ENCODE measurements at regions not wholly inside any gene's neighbourhood (a gene's known extent, or its start where the extent isn't known, plus 50 kb on each side); places are given as distances from the start of the nearest gene placed in this dataset.

DNA sequence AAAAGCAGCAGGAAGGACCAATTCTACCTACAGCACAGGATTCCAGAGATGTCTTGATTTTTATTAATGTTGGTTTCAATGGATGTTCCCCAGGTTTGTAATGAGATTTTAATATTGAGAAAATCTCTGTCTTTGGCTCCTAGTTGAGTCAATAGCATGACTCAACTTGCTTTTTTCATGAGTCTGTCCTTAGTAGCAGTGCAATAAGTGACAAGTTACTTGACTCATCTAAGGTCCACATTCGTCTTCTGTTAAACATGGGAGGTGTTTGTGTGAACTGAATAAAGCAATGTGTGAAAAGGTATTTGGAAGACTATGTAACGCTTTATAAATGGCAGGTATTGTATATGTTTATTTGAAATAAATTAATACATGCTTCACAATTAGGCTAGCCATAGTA lies 645.0 kb upstream of the PTBP2 start:
- CTCF ChIA-PET: no interaction called here

DNA sequence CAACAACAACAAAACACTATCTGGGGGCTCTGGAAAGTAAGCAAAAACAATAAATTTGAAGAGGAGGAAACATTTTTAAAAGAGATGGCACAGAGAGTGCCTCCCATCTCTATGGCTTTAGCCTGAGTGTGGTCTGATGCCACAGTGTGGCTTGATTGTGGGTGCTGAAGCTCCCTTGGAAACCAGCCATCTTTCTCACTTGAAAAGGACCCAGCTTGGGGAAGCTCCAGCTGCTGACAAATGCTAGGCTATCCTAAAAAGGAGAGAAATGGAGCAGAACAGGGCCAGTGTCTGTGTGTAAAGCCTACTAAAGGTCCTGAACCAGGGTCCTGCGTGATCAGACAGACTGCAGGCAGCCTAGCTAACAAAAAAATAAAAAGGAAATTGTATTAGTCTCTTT lies 642.0 kb upstream of the PTBP2 start:
- H3K4me1 ChIP-seq (ENCODE audit: insufficient read depth, low read length): no peaks in the 10 kb centered on the region
- ChIA-PET CTCF (no interaction called here), POLR2A (no interaction called here)
- H3K27me3 ChIP-seq (ENCODE audit: insufficient read depth, low read length, poor library complexity, severe bottlenecking): no peaks in the 10 kb centered on the region
- H3K36me3 Mint-ChIP-seq: no peaks in the 10 kb centered on the region
- H3K27ac Mint-ChIP-seq: no peak overlapping the region
- H3K27me3 Mint-ChIP-seq: no peaks in the 10 kb centered on the region
- no peaks in the 10 kb centered on the region for H3K9me3 ChIP-seq (ENCODE audit: low read length)
- H3K36me3 ChIP-seq (ENCODE audit: insufficient read depth, low read length): no peaks in the 10 kb centered on the region
- H3K4me3 ChIP-seq (ENCODE audit: low read length): no peak overlapping the region
- DNase-seq: no peak
- H3K4me1 Mint-ChIP-seq: no peaks in the 10 kb centered on the region
- H3K9me3 Mint-ChIP-seq: peaks cover 2 to 11% (median 6%) of the 10 kb centered on the region in 5 donors
- H3K27ac ChIP-seq (ENCODE audit: low read depth, low read length): no peak overlapping the region
- no peak overlapping the region for H3K4me3 Mint-ChIP-seq

More for the DNA sequence above, 645.0 kb upstream of the PTBP2 start:
- no peaks in the 10 kb centered on the region for H3K36me3 Mint-ChIP-seq
- POLR2A ChIA-PET: no interaction called here
- Histone ChIP-seq H3K4me1 (ENCODE audit: insufficient read depth, low read length) (no peaks in the 10 kb centered on the region), H3K27ac (ENCODE audit: low read depth, low read length) (no peak overlapping the region), H3K9me3 (ENCODE audit: low read length) (no peaks in the 10 kb centered on the region), H3K36me3 (ENCODE audit: insufficient read depth, low read length) (no peaks in the 10 kb centered on the region), H3K4me3 (ENCODE audit: low read length) (no peak overlapping the region), H3K27me3 (ENCODE audit: insufficient read depth, low read length, poor library complexity, severe bottlenecking) (no peaks in the 10 kb centered on the region)
- DNase-seq: no peak
- H3K9me3 Mint-ChIP-seq: peaks cover 0 to 14% (median 6%) of the 10 kb centered on the region in 5 donors
- no peaks in the 10 kb centered on the region for H3K27me3 Mint-ChIP-seq
- no peak overlapping the region for H3K27ac Mint-ChIP-seq
- no peaks in the 10 kb centered on the region for H3K4me1 Mint-ChIP-seq
- no peak overlapping the region for H3K4me3 Mint-ChIP-seq

- ChIA-PET POLR2A (no interaction called here), CTCF (no interaction called here)
- H3K4me1 ChIP-seq (ENCODE audit: insufficient read depth, low read length): no peaks in the 10 kb centered on the region
- H3K27me3 ChIP-seq (ENCODE audit: insufficient read depth, low read length, poor library complexity, severe bottlenecking): no peaks in the 10 kb centered on the region
- no peaks in the 10 kb centered on the region for H3K36me3 Mint-ChIP-seq
- no peak for DNase-seq
- no peaks in the 10 kb centered on the region for H3K27me3 Mint-ChIP-seq
- peak overlapping the region in 1 of 8 donors; percentile 0 for H3K27ac Mint-ChIP-seq
- H3K4me1 Mint-ChIP-seq: no peaks in the 10 kb centered on the region
- no peak overlapping the region for H3K4me3 ChIP-seq (ENCODE audit: low read length)
- peaks cover 2 to 9% (median 6%) of the 10 kb centered on the region in 5 donors for H3K9me3 Mint-ChIP-seq
- H3K27ac ChIP-seq (ENCODE audit: low read depth, low read length): no peak overlapping the region
- H3K36me3 ChIP-seq (ENCODE audit: insufficient read depth, low read length): no peaks in the 10 kb centered on the region
- H3K4me3 Mint-ChIP-seq: no peak overlapping the region
- H3K9me3 ChIP-seq (ENCODE audit: low read length): no peaks in the 10 kb centered on the region
Observed at GRCh38 chr1:96080925-96081324, 640.7 kb upstream of the PTBP2 start.

DNA sequence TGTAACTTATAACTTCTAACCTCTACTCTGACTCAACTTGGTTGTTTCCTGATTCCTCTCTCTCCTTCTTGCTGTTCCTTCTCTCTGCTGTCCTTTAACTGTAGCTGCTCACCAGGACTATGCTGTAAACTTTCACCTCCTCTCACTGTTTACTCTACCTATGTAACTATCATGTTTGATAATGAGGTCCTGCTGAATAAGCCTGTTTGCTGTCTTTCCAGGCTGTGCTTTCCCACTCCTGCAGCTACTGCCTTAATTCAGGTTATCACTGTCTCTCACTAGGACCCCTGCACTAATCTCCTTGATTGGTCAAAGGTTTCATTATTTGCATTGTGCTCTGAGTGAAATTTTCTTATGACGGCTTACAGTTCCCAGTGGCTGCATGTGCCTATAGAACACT lies 633.9 kb upstream of the PTBP2 start:
- DNase-seq: no peak
- Histone ChIP-seq H3K9me3 (ENCODE audit: low read length) (no peaks in the 10 kb centered on the region), H3K27ac (ENCODE audit: low read depth, low read length) (no peak overlapping the region), H3K4me1 (ENCODE audit: insufficient read depth, low read length) (no peaks in the 10 kb centered on the region), H3K4me3 (ENCODE audit: low read length) (no peak overlapping the region), H3K27me3 (ENCODE audit: insufficient read depth, low read length, poor library complexity, severe bottlenecking) (no peaks in the 10 kb centered on the region), H3K36me3 (ENCODE audit: insufficient read depth, low read length) (no peaks in the 10 kb centered on the region)
- Mint-ChIP-seq H3K4me3 (no peak overlapping the region), H3K27ac (no peak overlapping the region), H3K27me3 (no peaks in the 10 kb centered on the region), H3K4me1 (no peaks in the 10 kb centered on the region), H3K9me3 (peaks cover 0 to 4% (median 0%) of the 10 kb centered on the region in 5 donors), H3K36me3 (no peaks in the 10 kb centered on the region)
- POLR2A ChIA-PET: no interaction called here
- CTCF ChIA-PET: no interaction called here

- no peaks in the 10 kb centered on the region for H3K4me1 ChIP-seq (ENCODE audit: insufficient read depth, low read length)
- no peak overlapping the region for H3K4me3 ChIP-seq (ENCODE audit: low read length)
- H3K36me3 Mint-ChIP-seq: no peaks in the 10 kb centered on the region
- H3K4me1 Mint-ChIP-seq: no peaks in the 10 kb centered on the region
- H3K27me3 Mint-ChIP-seq: no peaks in the 10 kb centered on the region
- H3K27me3 ChIP-seq (ENCODE audit: insufficient read depth, low read length, poor library complexity, severe bottlenecking): no peaks in the 10 kb centered on the region
- no peak for DNase-seq
- H3K27ac ChIP-seq (ENCODE audit: low read depth, low read length): no peak overlapping the region
- no peak overlapping the region for H3K27ac Mint-ChIP-seq
- ChIA-PET POLR2A (no interaction called here), CTCF (no interaction called here)
- no peaks in the 10 kb centered on the region for H3K36me3 ChIP-seq (ENCODE audit: insufficient read depth, low read length)
- no peaks in the 10 kb centered on the region for H3K9me3 ChIP-seq (ENCODE audit: low read length)
- H3K4me3 Mint-ChIP-seq: no peak overlapping the region
- peaks cover 0 to 4% (median 0%) of the 10 kb centered on the region in 5 donors for H3K9me3 Mint-ChIP-seq
Observed at GRCh38 chr1:96090134-96090533, 631.5 kb upstream of the PTBP2 start.

GRCh38 chr1:96095849-96096612 lies 625.6 kb upstream of the PTBP2 start:
- H3K4me1 ChIP-seq (ENCODE audit: insufficient read depth, low read length): no peaks in the 10 kb centered on the region
- H3K4me3 Mint-ChIP-seq: no peak overlapping the region
- H3K36me3 ChIP-seq (ENCODE audit: insufficient read depth, low read length): no peaks in the 10 kb centered on the region
- ChIA-PET CTCF (no interaction called here), POLR2A (no interaction called here)
- H3K27me3 Mint-ChIP-seq: no peaks in the 10 kb centered on the region
- H3K9me3 Mint-ChIP-seq: peaks cover 0 to 12% (median 0%) of the 10 kb centered on the region in 5 donors
- H3K27ac Mint-ChIP-seq: no peak overlapping the region
- no peaks in the 10 kb centered on the region for H3K36me3 Mint-ChIP-seq
- no peaks in the 10 kb centered on the region for H3K27me3 ChIP-seq (ENCODE audit: insufficient read depth, low read length, poor library complexity, severe bottlenecking)
- no peak overlapping the region for H3K27ac ChIP-seq (ENCODE audit: low read depth, low read length)
- no peaks in the 10 kb centered on the region for H3K4me1 Mint-ChIP-seq
- H3K4me3 ChIP-seq (ENCODE audit: low read length): no peak overlapping the region
- no peak for DNase-seq
- no peaks in the 10 kb centered on the region for H3K9me3 ChIP-seq (ENCODE audit: low read length)

GRCh38 chr1:96096613-96097321 lies 624.8 kb upstream of the PTBP2 start:
- no peaks in the 10 kb centered on the region for H3K36me3 Mint-ChIP-seq
- H3K4me1 Mint-ChIP-seq: no peaks in the 10 kb centered on the region
- H3K27ac Mint-ChIP-seq: no peak overlapping the region
- ChIA-PET CTCF (no interaction called here), POLR2A (no interaction called here)
- no peaks in the 10 kb centered on the region for H3K4me1 ChIP-seq (ENCODE audit: insufficient read depth, low read length)
- no peaks in the 10 kb centered on the region for H3K36me3 ChIP-seq (ENCODE audit: insufficient read depth, low read length)
- no peaks in the 10 kb centered on the region for H3K27me3 ChIP-seq (ENCODE audit: insufficient read depth, low read length, poor library complexity, severe bottlenecking)
- no peak overlapping the region for H3K4me3 ChIP-seq (ENCODE audit: low read length)
- H3K27ac ChIP-seq (ENCODE audit: low read depth, low read length): no peak overlapping the region
- no peaks in the 10 kb centered on the region for H3K9me3 ChIP-seq (ENCODE audit: low read length)
- H3K9me3 Mint-ChIP-seq: peaks cover 0 to 13% (median 0%) of the 10 kb centered on the region in 5 donors
- H3K27me3 Mint-ChIP-seq: no peaks in the 10 kb centered on the region
- no peak overlapping the region for H3K4me3 Mint-ChIP-seq
- no peak for DNase-seq

DNA sequence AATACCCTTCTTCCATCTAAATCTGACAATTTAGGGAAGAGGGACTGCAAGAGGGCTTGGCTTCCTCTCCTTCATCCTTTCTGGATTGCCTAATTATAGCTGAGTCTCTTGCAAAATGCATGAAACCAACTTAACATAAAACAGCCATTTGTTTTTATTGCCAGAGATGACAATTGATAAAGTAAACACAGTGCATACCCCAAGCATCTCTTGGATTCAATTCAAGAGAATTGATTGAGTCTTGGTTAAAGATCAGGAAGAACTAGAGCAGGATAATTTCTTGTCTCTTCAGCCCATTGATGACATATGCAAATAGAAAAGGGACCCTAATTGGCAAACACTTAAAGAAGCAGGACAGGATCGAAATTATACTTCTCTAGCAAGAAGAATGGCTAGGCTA lies 617.1 kb upstream of the PTBP2 start:
- H3K27me3 Mint-ChIP-seq: no peaks in the 10 kb centered on the region
- H3K4me1 Mint-ChIP-seq: no peaks in the 10 kb centered on the region
- ChIA-PET POLR2A (no interaction called here), CTCF (no interaction called here)
- no peaks in the 10 kb centered on the region for H3K36me3 Mint-ChIP-seq
- H3K27ac ChIP-seq (ENCODE audit: low read depth, low read length): no peak overlapping the region
- no peaks in the 10 kb centered on the region for H3K9me3 ChIP-seq (ENCODE audit: low read length)
- no peaks in the 10 kb centered on the region for H3K4me1 ChIP-seq (ENCODE audit: insufficient read depth, low read length)
- H3K36me3 ChIP-seq (ENCODE audit: insufficient read depth, low read length): no peaks in the 10 kb centered on the region
- no peak overlapping the region for H3K27ac Mint-ChIP-seq
- no peaks in the 10 kb centered on the region for H3K27me3 ChIP-seq (ENCODE audit: insufficient read depth, low read length, poor library complexity, severe bottlenecking)
- H3K9me3 Mint-ChIP-seq: peaks cover 0 to 14% (median 2%) of the 10 kb centered on the region in 5 donors
- H3K4me3 ChIP-seq (ENCODE audit: low read length): no peak overlapping the region
- H3K4me3 Mint-ChIP-seq: no peak overlapping the region
- DNase-seq: no peak

All from CD8-positive, alpha-beta memory T cell (primary cell).